IgD-negative memory B cell (primary cell): ENCODE measurements at regions not wholly inside any gene's neighbourhood (a gene's known extent, or its start where the extent isn't known, plus 50 kb on each side); places are given as distances from the start of the nearest gene placed in this dataset.
"Not testable (repeated sequence)": the region's sequence is repeated elsewhere in the genome, so short reads cannot be mapped to it uniquely, and the experiment has no call there.

ENCODE experiments used
- H3K27ac Mint-ChIP-seq, 3 donors: one replicate each; pipeline ENCODE4 v1.8.0; 2020 to 2022; ENCODE audit warnings: mild to moderate bottlenecking in 3 of 3, mixed read lengths in 3 of 3, moderate library complexity in 1 of 3
- H3K27me3 Mint-ChIP-seq: one replicate; pipeline ENCODE4 v1.8.0; 2021; ENCODE audit warnings: mixed read lengths
- H3K36me3 Mint-ChIP-seq: one replicate; pipeline ENCODE4 v1.8.0; 2020; ENCODE audit warnings: mild to moderate bottlenecking, mixed read lengths
- H3K4me1 Mint-ChIP-seq, 3 donors: one replicate each; pipeline ENCODE4 v1.8.0; 2020 to 2022; ENCODE audit warnings: mixed read lengths in 3 of 3, mild to moderate bottlenecking in 1 of 3
- H3K4me3 Mint-ChIP-seq, 4 donors: one replicate each; pipeline ENCODE4 v1.8.0; 2020 to 2022; ENCODE audit warnings: mild to moderate bottlenecking in 4 of 4, mixed read lengths in 4 of 4, moderate library complexity in 3 of 4
- H3K9me3 Mint-ChIP-seq, 3 donors: one replicate each; pipeline ENCODE4 v1.8.0; 2020 to 2021; ENCODE audit warnings: mixed read lengths in 3 of 3, mild to moderate bottlenecking in 1 of 3

GRCh38 chr5:25334350-25334749 is 689.6 kb upstream of the CDH10 start:
- Mint-ChIP-seq H3K36me3 (no peaks in the 10 kb centered on the region), H3K27ac (no peak overlapping the region), H3K4me3 (no peak overlapping the region), H3K27me3 (no peaks in the 10 kb centered on the region), H3K9me3 (peaks cover 3 to 4% (median 3%) of the 10 kb centered on the region in 3 donors), H3K4me1 (no peaks in the 10 kb centered on the region)

DNA sequence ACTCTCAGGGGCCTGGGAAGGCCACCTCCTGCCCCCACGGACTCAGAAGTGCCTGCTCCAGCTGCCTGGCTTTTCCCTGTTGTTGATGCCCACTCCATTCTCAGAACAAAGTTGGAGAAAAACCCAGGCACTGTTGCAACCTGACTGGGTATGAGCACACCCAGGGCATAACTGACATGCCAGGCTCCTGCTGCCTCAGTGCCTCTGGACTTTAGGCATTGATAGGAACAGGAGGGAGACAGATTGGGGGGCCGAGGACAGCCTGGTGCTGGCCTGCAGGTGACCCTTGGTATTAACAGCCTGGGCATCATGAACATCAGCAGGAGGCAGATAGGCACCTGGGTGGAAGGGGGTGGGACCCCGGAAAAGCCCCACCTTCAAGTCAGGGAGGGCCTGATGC is 685.9 kb upstream of the CDH10 start:
- Mint-ChIP-seq H3K36me3 (no peaks in the 10 kb centered on the region), H3K27ac (no peak overlapping the region), H3K9me3 (peaks cover 0 to 2% (median 1%) of the 10 kb centered on the region in 3 donors), H3K4me1 (no peaks in the 10 kb centered on the region), H3K27me3 (no peaks in the 10 kb centered on the region), H3K4me3 (no peak overlapping the region)

GRCh38 chr5:25327172-25327571 is 682.4 kb upstream of the CDH10 start:
- H3K27ac Mint-ChIP-seq = no peak overlapping the region
- H3K27me3 Mint-ChIP-seq = no peaks in the 10 kb centered on the region
- no peaks in the 10 kb centered on the region for H3K4me1 Mint-ChIP-seq
- H3K9me3 Mint-ChIP-seq = peaks cover 0 to 2% (median 0%) of the 10 kb centered on the region in 3 donors
- no peak overlapping the region for H3K4me3 Mint-ChIP-seq
- no peaks in the 10 kb centered on the region for H3K36me3 Mint-ChIP-seq

DNA sequence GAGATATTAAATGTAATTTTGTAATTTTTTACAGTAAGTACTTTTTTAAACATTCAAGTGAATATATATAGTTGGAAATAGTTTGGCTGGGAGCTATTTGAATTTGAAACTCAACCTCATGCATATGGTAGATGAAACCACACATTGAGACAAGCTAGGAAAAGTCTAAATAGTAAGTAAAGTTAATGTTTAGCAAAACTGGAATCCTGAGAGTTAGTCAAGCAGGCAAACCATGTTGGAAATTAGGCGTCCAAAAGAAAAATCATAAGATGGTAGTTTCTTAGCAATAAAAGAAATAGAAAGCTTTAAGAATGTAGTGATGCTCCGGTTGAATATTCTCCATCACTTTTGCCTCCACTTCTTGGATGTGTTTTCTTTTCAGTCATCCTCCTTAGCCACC is 657.1 kb upstream of the CDH10 start:
- Mint-ChIP-seq H3K9me3 (peaks cover 0 to 2% (median 1%) of the 10 kb centered on the region in 3 donors), H3K4me3 (no peak overlapping the region)

DNA sequence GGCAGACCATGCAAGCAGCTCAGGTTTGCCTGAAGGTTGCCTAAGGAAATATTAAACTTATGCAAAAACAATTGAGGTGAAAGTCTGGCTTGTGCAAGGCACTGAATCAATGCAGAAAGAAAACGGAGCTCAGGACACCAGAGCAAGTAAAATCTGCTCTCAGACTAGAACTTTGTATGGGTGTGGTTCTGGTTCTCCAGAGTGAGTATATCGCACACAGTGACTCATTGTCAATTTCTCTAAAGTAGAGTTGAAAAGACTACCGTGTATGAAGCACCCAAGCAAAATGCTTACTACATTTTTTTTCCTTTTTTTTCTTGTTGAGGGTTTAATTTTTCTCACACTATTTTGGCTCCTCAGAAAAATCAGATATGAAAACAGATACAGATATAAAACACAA is 650.3 kb upstream of the CDH10 start:
- no peak overlapping the region for H3K4me3 Mint-ChIP-seq
- no peaks in the 10 kb centered on the region for H3K27me3 Mint-ChIP-seq
- H3K4me1 Mint-ChIP-seq = no peaks in the 10 kb centered on the region
- peaks cover 0 to 8% (median 5%) of the 10 kb centered on the region in 3 donors for H3K9me3 Mint-ChIP-seq
- H3K36me3 Mint-ChIP-seq = no peaks in the 10 kb centered on the region
- no peak overlapping the region for H3K27ac Mint-ChIP-seq

More for the DNA sequence above, 657.1 kb upstream of the CDH10 start:
- no peaks in the 10 kb centered on the region for H3K4me1 Mint-ChIP-seq
- H3K27me3 Mint-ChIP-seq = no peaks in the 10 kb centered on the region
- no peak overlapping the region for H3K27ac Mint-ChIP-seq
- H3K36me3 Mint-ChIP-seq = no peaks in the 10 kb centered on the region

DNA sequence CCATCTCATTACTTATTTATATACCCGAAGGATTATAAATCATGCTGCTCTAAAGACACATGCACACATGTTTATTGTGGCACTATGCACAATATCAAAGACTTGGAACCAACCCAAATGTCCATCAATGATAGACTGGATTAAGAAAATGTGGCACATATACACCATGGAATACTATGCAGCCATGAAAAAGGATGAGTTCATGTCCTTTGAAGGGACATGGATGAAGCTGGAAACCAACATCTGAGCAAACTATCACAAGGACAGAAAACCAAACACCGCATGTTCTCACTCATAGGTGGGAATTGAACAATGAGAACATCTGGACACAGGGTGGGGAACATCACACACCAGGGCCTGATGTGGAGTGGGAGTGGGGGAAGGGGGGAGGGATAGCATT is 645.0 kb upstream of the CDH10 start:
- not testable (repeated sequence) for H3K27me3 Mint-ChIP-seq, H3K4me3 Mint-ChIP-seq, H3K4me1 Mint-ChIP-seq, H3K36me3 Mint-ChIP-seq, H3K27ac Mint-ChIP-seq
- H3K9me3 Mint-ChIP-seq = peaks cover 1 to 16% (median 7%) of the 10 kb centered on the region in 3 donors

DNA sequence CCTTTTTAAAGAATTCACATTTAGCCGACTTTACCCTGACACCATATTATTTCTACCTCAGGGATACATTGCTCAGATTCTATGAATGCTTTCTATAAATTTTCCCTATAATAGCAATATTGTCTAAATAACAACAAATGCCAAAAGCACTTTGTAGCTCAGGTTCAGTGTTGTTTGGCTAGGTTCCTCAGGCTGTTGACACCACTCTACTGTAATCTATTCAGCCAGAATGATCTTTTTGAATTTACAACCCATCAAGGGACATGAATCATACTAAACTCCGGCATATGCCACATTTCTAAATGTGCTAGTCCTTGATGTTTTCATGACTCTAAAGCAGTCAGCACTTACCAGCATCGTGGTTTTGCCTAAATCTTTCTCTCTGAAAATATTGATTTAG is 641.5 kb upstream of the CDH10 start:
- Mint-ChIP-seq H3K27me3 (no peaks in the 10 kb centered on the region), H3K4me1 (no peaks in the 10 kb centered on the region), H3K9me3 (peaks cover 3 to 10% (median 4%) of the 10 kb centered on the region in 3 donors), H3K27ac (no peak overlapping the region), H3K36me3 (no peaks in the 10 kb centered on the region), H3K4me3 (no peak overlapping the region)

DNA sequence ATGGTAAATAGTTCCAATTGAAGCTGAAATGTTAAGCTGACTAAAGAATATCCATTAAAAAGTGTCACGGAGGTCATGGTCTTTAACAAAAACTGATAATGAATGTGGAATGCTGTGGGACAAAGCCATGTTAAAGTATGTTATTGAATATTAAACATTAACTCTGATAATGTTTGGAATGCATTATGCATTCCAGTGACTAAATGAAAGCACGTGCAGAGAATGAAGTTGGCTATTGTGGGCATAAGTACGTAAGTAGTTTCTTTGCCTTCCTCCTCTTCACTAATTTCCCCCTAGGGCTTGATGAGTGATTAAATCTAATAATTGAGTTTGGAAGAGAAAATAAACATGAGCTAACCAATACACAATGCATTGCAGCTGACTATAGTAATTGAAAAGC is 640.4 kb upstream of the CDH10 start:
- H3K27ac Mint-ChIP-seq = no peak overlapping the region
- H3K27me3 Mint-ChIP-seq = no peaks in the 10 kb centered on the region
- no peaks in the 10 kb centered on the region for H3K4me1 Mint-ChIP-seq
- no peaks in the 10 kb centered on the region for H3K36me3 Mint-ChIP-seq
- no peak overlapping the region for H3K4me3 Mint-ChIP-seq
- H3K9me3 Mint-ChIP-seq = peaks cover 1 to 14% (median 3%) of the 10 kb centered on the region in 3 donors

DNA sequence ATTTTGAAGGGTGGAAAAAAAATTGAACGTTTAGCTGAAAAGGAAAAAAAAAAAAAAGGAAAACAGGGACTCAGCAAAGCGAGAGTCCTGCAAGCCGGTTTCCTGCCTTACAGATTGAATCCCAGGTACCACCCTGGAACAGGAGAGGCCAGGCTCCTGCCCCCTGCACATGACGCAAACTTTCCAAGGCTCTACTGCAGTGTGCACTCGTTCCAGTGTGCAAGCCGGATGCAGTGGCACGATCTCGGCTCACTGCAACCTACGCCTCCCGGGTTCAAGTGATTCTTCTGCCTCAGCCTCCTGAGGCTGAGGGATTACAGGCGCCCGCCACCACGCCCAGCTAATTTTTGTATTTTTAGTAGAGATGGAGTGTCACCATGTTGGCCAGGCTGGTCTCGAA is 618.7 kb upstream of the CDH10 start:
- H3K4me1 Mint-ChIP-seq, H3K4me3 Mint-ChIP-seq, H3K27ac Mint-ChIP-seq, H3K27me3 Mint-ChIP-seq, H3K36me3 Mint-ChIP-seq: not testable (repeated sequence)
- H3K9me3 Mint-ChIP-seq = peaks cover 0 to 20% (median 6%) of the 10 kb centered on the region in 3 donors

GRCh38 chr5:25262221-25262620 is 617.4 kb upstream of the CDH10 start:
- Mint-ChIP-seq H3K9me3 (peaks cover 0 to 7% (median 6%) of the 10 kb centered on the region in 3 donors), H3K27me3 (no peaks in the 10 kb centered on the region), H3K27ac (no peak overlapping the region), H3K4me1 (no peaks in the 10 kb centered on the region), H3K4me3 (no peak overlapping the region), H3K36me3 (no peaks in the 10 kb centered on the region)

- Mint-ChIP-seq H3K4me3 (no peak overlapping the region), H3K36me3 (no peaks in the 10 kb centered on the region), H3K9me3 (peaks cover 2 to 8% (median 3%) of the 10 kb centered on the region in 3 donors), H3K4me1 (no peaks in the 10 kb centered on the region), H3K27ac (no peak overlapping the region), H3K27me3 (no peaks in the 10 kb centered on the region)
Observed at GRCh38 chr5:25255128-25255527, 610.4 kb upstream of the CDH10 start.

- Mint-ChIP-seq H3K27me3 (no peaks in the 10 kb centered on the region), H3K36me3 (no peaks in the 10 kb centered on the region), H3K9me3 (peaks cover 0 to 22% (median 2%) of the 10 kb centered on the region in 3 donors), H3K4me3 (no peak overlapping the region), H3K27ac (no peak overlapping the region), H3K4me1 (no peaks in the 10 kb centered on the region)
Observed at GRCh38 chr5:25241981-25242380, 597.2 kb upstream of the CDH10 start.

GRCh38 chr5:25238720-25239119 is 593.9 kb upstream of the CDH10 start:
- H3K9me3 Mint-ChIP-seq = peaks cover 0 to 14% (median 2%) of the 10 kb centered on the region in 3 donors
- H3K36me3 Mint-ChIP-seq, H3K27me3 Mint-ChIP-seq: not testable (repeated sequence)

DNA sequence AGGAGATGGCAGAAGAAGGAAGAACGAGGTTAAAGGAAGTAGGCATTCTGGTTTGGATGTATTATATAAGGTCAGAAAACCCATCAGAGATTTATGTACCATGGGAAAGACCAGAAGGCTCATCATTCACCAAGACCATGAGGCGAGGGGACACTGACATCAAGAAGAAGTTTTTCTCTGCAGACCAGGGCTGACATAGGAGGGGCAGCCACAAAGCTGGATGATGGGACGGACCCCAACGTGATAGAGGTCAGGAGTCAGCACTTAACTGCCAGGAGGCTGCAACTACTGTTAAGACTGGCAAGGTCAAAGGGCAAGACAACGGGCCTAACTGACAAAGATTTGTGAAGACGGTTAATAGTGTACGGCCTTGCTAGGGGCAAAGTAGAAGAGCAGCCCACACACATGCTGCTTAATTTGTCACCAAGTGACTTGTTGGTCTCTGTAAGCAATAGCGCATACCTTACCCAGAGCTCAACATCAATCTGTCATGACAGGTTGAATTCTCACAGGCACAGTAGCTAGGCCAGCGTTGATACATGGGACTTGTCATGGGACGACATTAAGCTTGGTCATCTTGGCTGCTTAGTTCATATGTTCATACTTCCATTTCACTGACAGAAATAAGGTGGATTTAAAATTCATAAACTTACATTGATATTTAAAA is 579.7 kb upstream of the CDH10 start:
- Mint-ChIP-seq H3K27ac (no peak overlapping the region), H3K36me3 (no peaks in the 10 kb centered on the region), H3K27me3 (no peaks in the 10 kb centered on the region), H3K9me3 (peaks cover 0 to 6% (median 0%) of the 10 kb centered on the region in 3 donors), H3K4me3 (no peak overlapping the region), H3K4me1 (no peaks in the 10 kb centered on the region)

More at GRCh38 chr5:25238720-25239119, 593.9 kb upstream of the CDH10 start:
- H3K4me3 Mint-ChIP-seq, H3K27ac Mint-ChIP-seq, H3K4me1 Mint-ChIP-seq: not testable (repeated sequence)

- H3K9me3 Mint-ChIP-seq, H3K4me1 Mint-ChIP-seq, H3K36me3 Mint-ChIP-seq, H3K27me3 Mint-ChIP-seq, H3K27ac Mint-ChIP-seq, H3K4me3 Mint-ChIP-seq: not testable (repeated sequence)
Observed at GRCh38 chr5:25199902-25200301, 555.1 kb upstream of the CDH10 start.

DNA sequence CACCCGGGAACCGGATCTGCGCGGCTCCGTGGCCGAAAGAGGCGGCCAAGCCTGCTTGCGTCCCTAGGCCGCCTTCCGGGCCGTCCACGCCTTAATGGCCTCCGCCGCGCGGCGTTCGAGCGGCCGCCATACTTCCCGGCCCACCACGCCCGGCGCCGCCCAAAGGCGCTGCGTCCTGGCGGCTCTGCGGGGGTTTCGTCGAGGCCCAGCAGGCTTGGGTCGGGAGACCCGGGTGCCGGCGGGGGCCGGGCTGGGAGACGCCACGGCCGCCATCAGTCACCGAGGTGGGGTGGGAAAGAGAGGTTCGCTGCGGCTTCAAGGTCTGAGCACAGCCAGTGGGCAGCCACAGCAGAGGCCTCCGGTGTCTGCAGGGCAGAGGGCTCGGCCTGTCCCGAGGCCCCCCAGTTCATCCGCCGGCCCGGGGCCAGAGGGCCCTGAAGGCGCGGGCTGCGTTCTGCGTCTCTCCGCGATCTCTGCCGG is 545.8 kb upstream of the CDH10 start:
- H3K4me3 Mint-ChIP-seq = no peak overlapping the region
- H3K27me3 Mint-ChIP-seq = no peaks in the 10 kb centered on the region
- no peak overlapping the region for H3K27ac Mint-ChIP-seq
- no peaks in the 10 kb centered on the region for H3K4me1 Mint-ChIP-seq
- H3K36me3 Mint-ChIP-seq = no peaks in the 10 kb centered on the region
- peaks cover 0 to 12% (median 2%) of the 10 kb centered on the region in 3 donors for H3K9me3 Mint-ChIP-seq
